Astrocyte (in vitro differentiated cells and primary cell): ENCODE measurements at regions not wholly inside any gene's neighbourhood (a gene's known extent, or its start where the extent isn't known, plus 50 kb on each side); places are given as distances from the start of the nearest gene placed in this dataset.

Experiments
- DNase-seq: peaks from one replicate; pipeline ENCODE4 v3.0.0-alpha.2; 2010; ENCODE audit warnings: low read depth
- FAIRE-seq: peaks from 2 replicates; lab custom pipeline; 2011; peaks lifted over from hg19 to GRCh38; lab: Jason Lieb, UNC
- H2AFZ ChIP-seq: 2 replicates; pipeline ENCODE4 v1.6.0; 2012; ENCODE audit warnings: low read depth, low read length, inconsistent platforms
- H3K27ac ChIP-seq: 2 replicates; pipeline ENCODE4 v1.5.1; 2011; ENCODE audit warnings: low read depth, low read length, inconsistent platforms
- H3K27me3 ChIP-seq: 2 replicates; pipeline ENCODE4 v1.6.0; 2011; ENCODE audit warnings: low read length, inconsistent platforms; ENCODE audit not compliant: insufficient read depth
- H3K36me3 ChIP-seq: 2 replicates; pipeline ENCODE4 v1.5.1; 2011; ENCODE audit warnings: low read length, inconsistent platforms; ENCODE audit not compliant: insufficient read depth
- H3K4me1 ChIP-seq: 2 replicates; pipeline ENCODE4 v1.5.1; 2011; ENCODE audit warnings: low read length, inconsistent platforms; ENCODE audit not compliant: insufficient read depth
- H3K4me2 ChIP-seq: 2 replicates; pipeline ENCODE4 v1.6.0; 2012; ENCODE audit warnings: low read length, inconsistent platforms
- H3K4me3 ChIP-seq: 2 replicates; pipeline ENCODE4 v1.5.1; 2011; ENCODE audit warnings: low read depth, mild to moderate bottlenecking, low read length, inconsistent platforms; ENCODE audit not compliant: insufficient read depth
- H3K79me2 ChIP-seq: 2 replicates; pipeline ENCODE4 v1.6.0; 2012; ENCODE audit warnings: mild to moderate bottlenecking, low read length, inconsistent platforms; ENCODE audit not compliant: insufficient read depth
- H3K9ac ChIP-seq: 2 replicates; pipeline ENCODE4 v1.6.0; 2012; ENCODE audit warnings: mild to moderate bottlenecking, low read length, inconsistent platforms
- H3K9me3 ChIP-seq: 2 replicates; pipeline ENCODE4 v1.5.1; 2012; ENCODE audit warnings: low read depth, mild to moderate bottlenecking, low read length, inconsistent platforms; ENCODE audit not compliant: insufficient read depth
- H4K20me1 ChIP-seq: 2 replicates; pipeline ENCODE4 v1.6.0; 2012; ENCODE audit warnings: low read length, inconsistent platforms; ENCODE audit not compliant: insufficient read depth
- H3K27ac Mint-ChIP-seq: one replicate; pipeline ENCODE4 v1.8.0; 2021; ENCODE audit warnings: mild to moderate bottlenecking, mixed read lengths; ENCODE audit not compliant: unreplicated experiment
- H3K27me3 Mint-ChIP-seq: one replicate; pipeline ENCODE4 v1.8.0; 2021; ENCODE audit warnings: low read depth, mixed read lengths; ENCODE audit not compliant: unreplicated experiment
- H3K36me3 Mint-ChIP-seq: one replicate; pipeline ENCODE4 v1.8.0; 2021; ENCODE audit warnings: low read depth, mixed read lengths; ENCODE audit not compliant: unreplicated experiment
- H3K4me1 Mint-ChIP-seq: one replicate; pipeline ENCODE4 v1.8.0; 2021; ENCODE audit warnings: low read depth, mixed read lengths; ENCODE audit not compliant: unreplicated experiment
- H3K4me3 Mint-ChIP-seq: one replicate; pipeline ENCODE4 v1.8.0; 2021; ENCODE audit warnings: mild to moderate bottlenecking, moderate library complexity, mixed read lengths; ENCODE audit not compliant: unreplicated experiment
- H3K9me3 Mint-ChIP-seq: one replicate; pipeline ENCODE4 v1.8.0; 2021; ENCODE audit warnings: mild to moderate bottlenecking, mixed read lengths; ENCODE audit not compliant: unreplicated experiment
- EZH2 ChIP-seq: IDR thresholded peaks from 2 replicates; pipeline ENCODE4 v1.6.1; 2012; ENCODE audit warnings: mild to moderate bottlenecking, low read length, inconsistent platforms; ENCODE audit not compliant: insufficient read depth
- TF ChIP-seq, protein P1 (sequence below): IDR thresholded peaks from 2 replicates; pipeline ENCODE4 v1.5.1; 2011; ENCODE audit warnings: low read depth, mild to moderate bottlenecking, inconsistent platforms, low read length, moderate library complexity; ENCODE audit not compliant: insufficient read depth

DNA sequence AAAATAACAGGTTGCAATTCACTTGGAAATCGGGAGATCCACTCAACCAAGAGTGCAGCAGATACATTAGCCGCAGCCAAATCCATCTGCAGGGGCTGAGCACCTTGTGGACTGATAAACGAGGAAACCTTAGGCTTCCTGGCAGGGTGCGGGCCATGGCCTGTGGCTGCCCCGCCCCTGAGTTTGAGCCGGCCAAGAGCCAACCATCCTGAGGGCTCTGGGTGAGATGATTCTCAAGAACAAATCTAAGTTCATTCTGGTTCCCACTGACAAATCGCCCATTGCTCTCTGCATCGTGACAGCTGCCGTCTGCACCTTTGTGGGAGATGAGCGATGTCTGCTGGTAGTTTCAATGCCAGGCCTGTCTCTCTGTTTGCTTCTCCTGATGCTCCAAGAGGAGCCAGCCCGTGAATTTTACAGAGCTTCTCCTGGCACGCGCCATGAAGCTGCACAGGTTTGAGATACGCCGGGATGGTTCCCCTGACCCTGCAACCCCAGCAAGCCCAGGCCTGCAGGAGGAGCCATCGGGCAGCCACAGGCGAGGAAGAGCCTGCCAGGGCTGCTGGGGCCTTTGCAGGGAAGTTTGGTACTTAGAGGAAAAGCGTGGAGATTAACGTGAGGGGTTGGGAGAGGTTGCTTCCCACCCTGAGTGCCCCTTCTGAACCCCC lies 154.0 kb downstream of the OLFM1 start:
- no peaks in the 10 kb centered on the region for H3K9me3 ChIP-seq
- H4K20me1 ChIP-seq: no peaks in the 10 kb centered on the region
- H2AFZ ChIP-seq: no peak overlapping the region
- H3K27me3 ChIP-seq: no peaks in the 10 kb centered on the region
- no peak overlapping the region for H3K4me2 ChIP-seq
- Mint-ChIP-seq H3K4me3 (no peak overlapping the region), H3K9me3 (no peaks in the 10 kb centered on the region), H3K4me1 (no peaks in the 10 kb centered on the region), H3K36me3 (no peaks in the 10 kb centered on the region), H3K27ac (no peak overlapping the region), H3K27me3 (peaks cover 52% of the 10 kb centered on the region)
- no peak for FAIRE-seq
- no peak overlapping the region for H3K9ac ChIP-seq
- H3K27ac ChIP-seq: no peak overlapping the region
- no peaks in the 10 kb centered on the region for H3K36me3 ChIP-seq
- H3K79me2 ChIP-seq: no peaks in the 10 kb centered on the region
- H3K4me1 ChIP-seq: no peaks in the 10 kb centered on the region
- TF ChIP-seq, protein P1, sequence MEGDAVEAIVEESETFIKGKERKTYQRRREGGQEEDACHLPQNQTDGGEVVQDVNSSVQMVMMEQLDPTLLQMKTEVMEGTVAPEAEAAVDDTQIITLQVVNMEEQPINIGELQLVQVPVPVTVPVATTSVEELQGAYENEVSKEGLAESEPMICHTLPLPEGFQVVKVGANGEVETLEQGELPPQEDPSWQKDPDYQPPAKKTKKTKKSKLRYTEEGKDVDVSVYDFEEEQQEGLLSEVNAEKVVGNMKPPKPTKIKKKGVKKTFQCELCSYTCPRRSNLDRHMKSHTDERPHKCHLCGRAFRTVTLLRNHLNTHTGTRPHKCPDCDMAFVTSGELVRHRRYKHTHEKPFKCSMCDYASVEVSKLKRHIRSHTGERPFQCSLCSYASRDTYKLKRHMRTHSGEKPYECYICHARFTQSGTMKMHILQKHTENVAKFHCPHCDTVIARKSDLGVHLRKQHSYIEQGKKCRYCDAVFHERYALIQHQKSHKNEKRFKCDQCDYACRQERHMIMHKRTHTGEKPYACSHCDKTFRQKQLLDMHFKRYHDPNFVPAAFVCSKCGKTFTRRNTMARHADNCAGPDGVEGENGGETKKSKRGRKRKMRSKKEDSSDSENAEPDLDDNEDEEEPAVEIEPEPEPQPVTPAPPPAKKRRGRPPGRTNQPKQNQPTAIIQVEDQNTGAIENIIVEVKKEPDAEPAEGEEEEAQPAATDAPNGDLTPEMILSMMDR: no peak
- TF ChIP-seq EZH2: no peak
- H3K4me3 ChIP-seq: no peak overlapping the region
- no peak for DNase-seq

DNA sequence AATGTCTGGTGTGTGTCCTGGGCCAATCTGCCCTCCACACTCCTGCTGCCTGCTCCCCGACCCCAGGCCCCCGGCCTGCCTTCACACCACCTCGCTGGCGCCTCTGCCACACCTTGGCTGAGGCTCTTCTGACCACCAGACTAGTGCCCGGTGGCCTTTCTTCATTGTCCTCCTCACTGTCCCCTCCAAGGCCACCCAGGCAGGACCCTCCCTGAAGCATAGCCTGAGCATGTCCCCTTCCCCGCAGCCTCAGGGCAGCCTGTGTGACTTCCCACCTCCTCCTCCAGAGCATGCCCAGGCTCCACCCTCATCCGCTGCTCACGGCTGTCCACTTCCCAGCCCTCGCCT lies 154.6 kb downstream of the OLFM1 start:
- Histone ChIP-seq H3K4me2 (no peak overlapping the region), H3K36me3 (no peaks in the 10 kb centered on the region), H3K9ac (no peak overlapping the region), H3K4me3 (no peak overlapping the region), H3K79me2 (no peaks in the 10 kb centered on the region), H4K20me1 (no peaks in the 10 kb centered on the region), H2AFZ (no peak overlapping the region), H3K27ac (no peak overlapping the region), H3K9me3 (no peaks in the 10 kb centered on the region), H3K4me1 (no peaks in the 10 kb centered on the region), H3K27me3 (no peaks in the 10 kb centered on the region)
- H3K27me3 Mint-ChIP-seq: peaks cover 52% of the 10 kb centered on the region
- H3K36me3 Mint-ChIP-seq: no peaks in the 10 kb centered on the region
- no peaks in the 10 kb centered on the region for H3K4me1 Mint-ChIP-seq
- TF ChIP-seq, protein P1: no peak
- no peak for TF ChIP-seq EZH2
- DNase-seq (no peak), FAIRE-seq (no peak)
- no peaks in the 10 kb centered on the region for H3K9me3 Mint-ChIP-seq
- no peak overlapping the region for H3K4me3 Mint-ChIP-seq
- no peak overlapping the region for H3K27ac Mint-ChIP-seq

DNA sequence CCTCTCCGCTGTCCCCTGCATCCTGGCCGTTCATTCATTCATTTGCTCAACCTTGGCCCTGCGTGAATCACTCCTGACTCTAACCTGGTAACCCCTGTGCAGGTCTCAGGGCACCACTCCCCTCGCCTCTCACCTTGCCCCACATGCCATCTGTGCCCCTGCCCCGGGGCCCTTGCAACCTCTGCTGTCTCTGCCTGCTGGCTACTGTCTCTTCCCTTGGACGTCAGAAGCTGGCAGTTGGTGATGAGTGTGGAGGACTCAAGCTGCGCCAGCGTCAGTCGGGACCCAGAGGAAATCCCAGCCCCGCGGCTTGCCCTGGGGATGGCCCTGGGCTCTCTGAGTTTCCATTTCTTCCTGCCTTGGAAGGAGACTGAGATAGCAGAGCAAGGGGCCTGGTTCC lies 154.9 kb downstream of the OLFM1 start:
- no peak overlapping the region for H3K4me2 ChIP-seq

More for the DNA sequence above, 154.9 kb downstream of the OLFM1 start:
- Histone ChIP-seq H3K27ac (no peak overlapping the region), H3K79me2 (no peaks in the 10 kb centered on the region), H3K9me3 (no peaks in the 10 kb centered on the region), H3K9ac (no peak overlapping the region), H3K4me1 (no peaks in the 10 kb centered on the region), H4K20me1 (no peaks in the 10 kb centered on the region), H3K4me3 (no peak overlapping the region), H3K27me3 (no peaks in the 10 kb centered on the region), H2AFZ (no peak overlapping the region), H3K36me3 (no peaks in the 10 kb centered on the region)
- FAIRE-seq: no peak
- Mint-ChIP-seq H3K4me1 (no peaks in the 10 kb centered on the region), H3K27ac (no peak overlapping the region), H3K36me3 (no peaks in the 10 kb centered on the region), H3K27me3 (peaks cover 52% of the 10 kb centered on the region), H3K9me3 (no peaks in the 10 kb centered on the region), H3K4me3 (no peak overlapping the region)
- TF ChIP-seq, protein P1: no peak
- no peak for TF ChIP-seq EZH2
- DNase-seq: no peak
